BJ (cell line): ENCODE measurements at regions not wholly inside any gene's neighbourhood (a gene's known extent, or its start where the extent isn't known, plus 50 kb on each side); places are given as distances from the start of the nearest gene placed in this dataset.

Experiments
- CTCF ChIA-PET: fragments of 350-600 bp; formaldehyde crosslinking; extraction: SDS; loops from one replicate; lab custom pipeline; 2021; ENCODE audit warnings: antibody characterized with exemption, inconsistent platforms; lab: Yijun Ruan, JAX
- POLR2A ChIA-PET: fragments of 300-600 bp; sonication (Branson Sonifier 250); formaldehyde crosslinking; extraction: SDS; loops from one replicate; lab custom pipeline; 2021; ENCODE audit warnings: antibody characterized with exemption; lab: Charles Lee
- DNase-seq: peaks from one replicate; pipeline ENCODE4 v3.0.0-alpha.2; 2011; ENCODE audit warnings: low read depth
- H3K27me3 ChIP-seq: 2 replicates; pipeline ENCODE4 v1.6.0; 2011; ENCODE audit warnings: low read length; ENCODE audit not compliant: control insufficient read depth, insufficient read depth
- H3K36me3 ChIP-seq: 2 replicates; pipeline ENCODE4 v1.5.1; 2011; ENCODE audit warnings: low read length; ENCODE audit not compliant: control insufficient read depth, insufficient read depth
- H3K4me3 ChIP-seq: 2 replicates; pipeline ENCODE4 v1.5.1; 2011; ENCODE audit warnings: low read depth, mild to moderate bottlenecking, control low read depth, low read length
- CTCF ChIP-seq: IDR thresholded peaks from 2 replicates; pipeline ENCODE4 v1.5.1; 2011; ENCODE audit warnings: low read depth, mild to moderate bottlenecking, control low read depth, inconsistent platforms, low read length, moderate library complexity; ENCODE audit not compliant: insufficient read depth

- no peak for DNase-seq
- TF ChIP-seq CTCF, result no peak
- no peaks in the 10 kb centered on the region for H3K27me3 ChIP-seq
- ChIA-PET CTCF (no interaction called here), POLR2A (no interaction called here)
- no peak overlapping the region for H3K4me3 ChIP-seq
- H3K36me3 ChIP-seq, result no peaks in the 10 kb centered on the region
Measured at GRCh38 chr9:31078175-31078574, 1306.3 kb upstream of the ACO1 start.

GRCh38 chr9:31084350-31084749 is 1300.1 kb upstream of the ACO1 start:
- Histone ChIP-seq H3K36me3 (no peaks in the 10 kb centered on the region), H3K27me3 (no peaks in the 10 kb centered on the region), H3K4me3 (no peak overlapping the region)
- DNase-seq, result no peak
- ChIA-PET CTCF (no interaction called here), POLR2A (no interaction called here)
- no peak for TF ChIP-seq CTCF

DNA sequence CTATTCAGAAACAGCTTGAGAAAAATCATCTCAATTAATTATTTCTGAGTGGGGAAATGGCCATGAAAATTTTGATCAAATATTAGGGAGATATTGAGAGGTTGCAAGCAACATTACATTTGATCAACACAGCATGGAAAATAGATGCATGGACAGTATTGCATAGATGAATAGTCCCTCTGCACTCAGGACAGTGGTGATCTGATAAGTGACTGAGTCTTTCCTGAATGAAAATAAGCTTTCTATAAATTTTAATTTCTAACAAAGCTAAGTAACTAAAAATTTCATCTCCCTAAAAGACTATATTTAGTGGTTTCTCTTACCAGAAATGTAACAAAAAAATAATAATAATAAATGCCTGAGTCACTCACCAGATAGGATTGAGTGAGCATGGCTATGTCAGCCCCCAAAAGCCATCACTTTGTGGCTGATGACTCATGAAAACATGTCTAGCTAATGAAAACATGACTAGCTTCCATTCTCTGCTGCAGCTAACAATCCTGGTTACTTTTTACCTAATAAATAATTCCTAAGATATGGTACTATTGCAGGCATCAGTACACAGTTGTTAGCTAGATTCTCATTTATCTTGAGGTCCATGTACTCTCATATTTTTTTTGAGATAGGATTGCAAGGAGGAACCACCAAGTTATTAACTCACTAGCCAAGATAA is 1294.8 kb upstream of the ACO1 start:
- no peaks in the 10 kb centered on the region for H3K36me3 ChIP-seq
- no peaks in the 10 kb centered on the region for H3K27me3 ChIP-seq
- no peak overlapping the region for H3K4me3 ChIP-seq
- CTCF ChIA-PET, result interaction anchor here (0.6 to 1.2 kb wide), 2 partner anchors 10 to 532 kb away, joined by 3 to 4 read pairs; no protein-coding TSS in a partner anchor
- POLR2A ChIA-PET, result no interaction called here
- DNase-seq, result no peak
- no peak for TF ChIP-seq CTCF

- no peak for DNase-seq
- TF ChIP-seq CTCF, result no peak
- ChIA-PET POLR2A (no interaction called here), CTCF (interaction anchor here (1.2 kb wide), 1 partner anchor 11 kb away, joined by 4 read pairs; no protein-coding TSS in a partner anchor)
- H3K36me3 ChIP-seq, result no peaks in the 10 kb centered on the region
- H3K27me3 ChIP-seq, result no peaks in the 10 kb centered on the region
- no peak overlapping the region for H3K4me3 ChIP-seq
Measured at GRCh38 chr9:31100311-31100710, 1284.1 kb upstream of the ACO1 start.

- ChIA-PET POLR2A (no interaction called here), CTCF (interaction anchor here (0.9 kb wide), 1 partner anchor 16 kb away, joined by 3 read pairs; no protein-coding TSS in a partner anchor)
- H3K36me3 ChIP-seq, result no peaks in the 10 kb centered on the region
- H3K27me3 ChIP-seq, result no peaks in the 10 kb centered on the region
- DNase-seq, result no peak
- no peak for TF ChIP-seq CTCF
- no peak overlapping the region for H3K4me3 ChIP-seq
Measured at GRCh38 chr9:31103836-31104235, 1280.6 kb upstream of the ACO1 start.
